ENCODE measurements at regions not wholly inside any gene's neighbourhood (a gene's known extent, or its start where the extent isn't known, plus 50 kb on each side); places are given as distances from the start of the nearest gene placed in this dataset.

GRCh38 chr14:25400607-25401206 lies 350.8 kb upstream of the STXBP6 start:
- TF ChIP-seq CTCF (IDR thresholded peaks at IDR 0.05; ENCODE audit: insufficient read depth, low read length, poor library complexity, severe bottlenecking) = peak; percentile 58
- TF ChIP-seq EZH2phosphoT487 (conservative IDR thresholded peaks at IDR 0.05; ENCODE audit: low read length) = no peak
